ENCODE measurements at regions not wholly inside any gene's neighbourhood (a gene's known extent, or its start where the extent isn't known, plus 50 kb on each side); places are given as distances from the start of the nearest gene placed in this dataset.

GRCh38 chr13:74298923-74299322 is 164.7 kb upstream of the KLF12 start:
- TF ChIP-seq CTCF (IDR thresholded peaks at IDR 0.05), result no peak
- TF ChIP-seq POLR2AphosphoS5 (IDR thresholded peaks at IDR 0.05), result no peak
